Stimulated activated CD4-positive, alpha-beta T cell treated with anti-CD3 and anti-CD28 coated beads, Interleukin-2, amount 100 ng/mL, for 48 hours (primary cell): ENCODE measurements at regions not wholly inside any gene's neighbourhood (a gene's known extent, or its start where the extent isn't known, plus 50 kb on each side); places are given as distances from the start of the nearest gene placed in this dataset.
"Not testable (repeated sequence)": the region's sequence is repeated elsewhere in the genome, so short reads cannot be mapped to it uniquely, and the experiment has no call there.

Experiments
- DNase-seq, 2 donors: peaks; one replicate each; pipeline ENCODE4 v3.0.0-alpha.2; 2020

- DNase-seq: no peak
Observed at GRCh38 chr11:92109466-92109865, 115.2 kb upstream of the FAT3 start.

GRCh38 chr11:92107331-92107730 lies 117.3 kb upstream of the FAT3 start:
- DNase-seq: no peak

- DNase-seq: no peak
Observed at GRCh38 chr11:92104349-92104748, 120.3 kb upstream of the FAT3 start.

GRCh38 chr11:92101920-92102319 lies 122.7 kb upstream of the FAT3 start:
- no peak for DNase-seq

- no peak for DNase-seq
Observed at GRCh38 chr11:92099183-92099582, 125.4 kb upstream of the FAT3 start.

GRCh38 chr11:92098172-92098571 lies 126.4 kb upstream of the FAT3 start:
- no peak for DNase-seq

GRCh38 chr11:92087725-92088537 lies 136.7 kb upstream of the FAT3 start:
- DNase-seq: no peak

GRCh38 chr11:92083123-92083522 lies 141.5 kb upstream of the FAT3 start:
- no peak for DNase-seq

- no peak for DNase-seq
Observed at GRCh38 chr11:92082652-92083051, 142.0 kb upstream of the FAT3 start.

GRCh38 chr11:92074498-92074897 lies 150.1 kb upstream of the FAT3 start:
- DNase-seq: not testable (repeated sequence)

- no peak for DNase-seq
Observed at GRCh38 chr11:92071660-92072059, 153.0 kb upstream of the FAT3 start.

- no peak for DNase-seq
Observed at GRCh38 chr11:92070026-92070889, 154.4 kb upstream of the FAT3 start.

GRCh38 chr11:92067016-92067415 lies 157.6 kb upstream of the FAT3 start:
- DNase-seq: no peak

GRCh38 chr11:92061456-92062062 lies 163.1 kb upstream of the FAT3 start:
- DNase-seq: no peak

- DNase-seq: no peak
Observed at GRCh38 chr11:92057849-92058442, 166.7 kb upstream of the FAT3 start.

GRCh38 chr11:92053216-92053615 lies 171.4 kb upstream of the FAT3 start:
- no peak for DNase-seq

- DNase-seq: no peak
Observed at GRCh38 chr11:92050305-92050704, 174.3 kb upstream of the FAT3 start.

- DNase-seq: no peak
Observed at GRCh38 chr11:92048415-92048814, 176.2 kb upstream of the FAT3 start.

GRCh38 chr11:92046103-92046502 lies 178.5 kb upstream of the FAT3 start:
- DNase-seq: no peak

- no peak for DNase-seq
Observed at GRCh38 chr11:92045301-92045700, 179.3 kb upstream of the FAT3 start.

- no peak for DNase-seq
Observed at GRCh38 chr11:92035488-92035887, 189.1 kb upstream of the FAT3 start.

GRCh38 chr11:92027136-92027535 lies 197.5 kb upstream of the FAT3 start:
- not testable (repeated sequence) for DNase-seq

GRCh38 chr11:92026664-92027063 lies 198.0 kb upstream of the FAT3 start:
- no peak for DNase-seq
